HEK293 (cell line): ENCODE measurements at regions not wholly inside any gene's neighbourhood (a gene's known extent, or its start where the extent isn't known, plus 50 kb on each side); places are given as distances from the start of the nearest gene placed in this dataset.

Source experiments
- ZNF274 ChIP-seq, 2 experiments: fragments of 200-500 bp in 1 of 2; fragments of 450-650 bp in 1 of 2; sonication (Bioruptor generic) in 1 of 2; formaldehyde crosslinking in 1 of 2; IDR thresholded peaks; 2 replicates each; pipeline versions ENCODE4 v1.5.1 to v1.6.1; 2014 to 2016; ENCODE audit warnings: borderline replicate concordance in 1 of 2, inconsistent platforms in 1 of 2, low read length in 1 of 2, missing biosample characterization in 1 of 2, missing genetic modification characterization in 1 of 2
- ZNF530 ChIP-seq: fragments of 450-650 bp; formaldehyde crosslinking; IDR thresholded peaks from 2 replicates; pipeline ENCODE4 v1.5.1; 2016; ENCODE audit warnings: low read depth, missing biosample characterization, missing genetic modification characterization
- ZNF837 ChIP-seq: fragments of 450-650 bp; formaldehyde crosslinking; IDR thresholded peaks from 2 replicates; pipeline ENCODE4 v1.5.1; 2016; ENCODE audit warnings: missing biosample characterization, missing genetic modification characterization

DNA sequence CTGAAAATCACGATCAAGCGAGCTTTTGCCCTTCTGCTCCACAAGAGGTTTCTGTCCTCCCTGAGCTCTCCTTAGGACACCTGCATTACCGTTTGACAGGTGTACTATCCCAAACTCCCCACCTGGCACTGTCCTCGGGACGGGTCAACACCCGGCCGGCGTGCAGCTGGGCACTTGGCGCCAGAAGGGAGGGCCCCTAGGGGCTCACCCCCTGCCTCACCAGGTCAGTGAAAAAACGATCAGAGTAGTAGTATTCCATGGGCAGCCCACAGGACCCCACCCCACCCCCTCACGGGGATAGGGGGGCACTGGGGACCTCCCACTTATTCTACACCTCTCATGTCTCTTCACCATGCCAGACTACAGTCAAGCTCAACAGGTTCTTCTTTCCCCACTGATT lies 117.6 kb upstream of the ANKRD30BL start:
- no peak for TF ChIP-seq ZNF274 (IDR thresholded peaks at IDR 0.05; ENCODE audit: low read length)
- no peak for TF ChIP-seq ZNF274 (tag by site-specific recombination; IDR thresholded peaks at IDR 0.05; ENCODE audit: borderline replicate concordance)
- no peak for TF ChIP-seq ZNF530 (tag by site-specific recombination)
- TF ChIP-seq ZNF837 (tag by site-specific recombination) = no peak
